ENCODE measurements at regions not wholly inside any gene's neighbourhood (a gene's known extent, or its start where the extent isn't known, plus 50 kb on each side); places are given as distances from the start of the nearest gene placed in this dataset.

DNA sequence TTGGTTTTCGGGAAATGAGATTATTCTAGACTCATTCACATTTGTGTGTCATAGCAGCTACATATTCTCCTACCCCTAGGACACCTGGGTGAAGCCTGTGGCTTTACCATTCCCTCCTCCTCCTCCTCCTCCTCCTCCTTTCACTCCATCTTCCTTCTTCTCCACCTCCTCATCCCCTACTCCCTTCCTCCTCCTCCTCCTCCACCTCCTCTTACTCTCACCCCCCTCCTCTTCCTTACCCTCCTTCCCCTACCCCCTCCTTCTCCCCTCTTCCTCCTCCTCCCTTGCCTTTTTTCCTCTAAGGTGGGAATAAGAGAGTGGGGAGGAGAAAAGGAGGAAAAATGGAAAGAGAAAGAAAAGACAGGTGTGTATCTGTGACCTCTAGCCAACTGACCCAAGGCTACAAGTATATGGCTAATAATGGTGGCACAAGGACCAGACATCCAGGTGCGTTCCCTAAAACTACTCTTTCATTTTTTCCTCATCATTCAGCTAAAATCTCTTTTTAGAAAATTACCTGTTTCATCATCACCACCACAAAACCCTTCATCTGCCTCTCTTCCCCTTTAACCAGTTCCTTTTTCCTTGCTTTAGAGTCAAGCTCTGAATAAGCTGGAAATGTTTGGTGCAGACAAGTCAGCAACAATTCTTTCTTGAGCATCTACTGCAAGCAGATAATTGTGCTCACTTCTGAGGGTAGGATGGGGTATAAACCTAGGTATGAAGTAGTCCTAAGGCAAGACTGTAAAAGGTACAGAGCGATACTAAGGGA, 149.8 kb upstream of the FOXN3 start:
- TF ChIP-seq, protein P1, sequence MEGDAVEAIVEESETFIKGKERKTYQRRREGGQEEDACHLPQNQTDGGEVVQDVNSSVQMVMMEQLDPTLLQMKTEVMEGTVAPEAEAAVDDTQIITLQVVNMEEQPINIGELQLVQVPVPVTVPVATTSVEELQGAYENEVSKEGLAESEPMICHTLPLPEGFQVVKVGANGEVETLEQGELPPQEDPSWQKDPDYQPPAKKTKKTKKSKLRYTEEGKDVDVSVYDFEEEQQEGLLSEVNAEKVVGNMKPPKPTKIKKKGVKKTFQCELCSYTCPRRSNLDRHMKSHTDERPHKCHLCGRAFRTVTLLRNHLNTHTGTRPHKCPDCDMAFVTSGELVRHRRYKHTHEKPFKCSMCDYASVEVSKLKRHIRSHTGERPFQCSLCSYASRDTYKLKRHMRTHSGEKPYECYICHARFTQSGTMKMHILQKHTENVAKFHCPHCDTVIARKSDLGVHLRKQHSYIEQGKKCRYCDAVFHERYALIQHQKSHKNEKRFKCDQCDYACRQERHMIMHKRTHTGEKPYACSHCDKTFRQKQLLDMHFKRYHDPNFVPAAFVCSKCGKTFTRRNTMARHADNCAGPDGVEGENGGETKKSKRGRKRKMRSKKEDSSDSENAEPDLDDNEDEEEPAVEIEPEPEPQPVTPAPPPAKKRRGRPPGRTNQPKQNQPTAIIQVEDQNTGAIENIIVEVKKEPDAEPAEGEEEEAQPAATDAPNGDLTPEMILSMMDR (IDR thresholded peaks at IDR 0.05; ENCODE audit: insufficient read depth, low read depth, low read length): no peak
- no peak for TF ChIP-seq EZH2 (IDR thresholded peaks at IDR 0.05; ENCODE audit: insufficient read depth, low read length)
